ENCODE measurements at regions not wholly inside any gene's neighbourhood (a gene's known extent, or its start where the extent isn't known, plus 50 kb on each side); places are given as distances from the start of the nearest gene placed in this dataset.

DNA sequence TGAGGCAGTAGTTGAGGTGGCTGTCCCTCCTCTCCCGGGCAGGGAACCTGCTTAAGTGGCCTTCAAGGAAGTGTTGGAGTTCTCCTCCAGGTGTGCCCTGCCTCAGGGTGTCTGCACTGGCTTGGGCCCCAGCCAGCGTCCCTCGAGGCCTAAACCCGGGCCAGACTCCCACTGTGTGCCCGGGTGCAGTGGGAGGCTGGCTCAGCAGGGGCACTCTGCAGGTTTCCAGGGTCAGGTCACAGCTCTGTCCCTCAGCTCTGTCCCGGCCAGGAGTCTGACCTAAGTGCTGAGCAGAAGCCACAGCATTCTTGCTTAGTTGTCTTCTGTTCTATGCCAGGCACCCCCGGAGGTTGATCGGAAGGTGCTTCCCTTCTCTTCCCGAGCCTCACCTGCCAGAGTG lies 69.0 kb upstream of the OTOS start:
- no peak for DNase-seq (ENCODE audit: low read depth)

DNA sequence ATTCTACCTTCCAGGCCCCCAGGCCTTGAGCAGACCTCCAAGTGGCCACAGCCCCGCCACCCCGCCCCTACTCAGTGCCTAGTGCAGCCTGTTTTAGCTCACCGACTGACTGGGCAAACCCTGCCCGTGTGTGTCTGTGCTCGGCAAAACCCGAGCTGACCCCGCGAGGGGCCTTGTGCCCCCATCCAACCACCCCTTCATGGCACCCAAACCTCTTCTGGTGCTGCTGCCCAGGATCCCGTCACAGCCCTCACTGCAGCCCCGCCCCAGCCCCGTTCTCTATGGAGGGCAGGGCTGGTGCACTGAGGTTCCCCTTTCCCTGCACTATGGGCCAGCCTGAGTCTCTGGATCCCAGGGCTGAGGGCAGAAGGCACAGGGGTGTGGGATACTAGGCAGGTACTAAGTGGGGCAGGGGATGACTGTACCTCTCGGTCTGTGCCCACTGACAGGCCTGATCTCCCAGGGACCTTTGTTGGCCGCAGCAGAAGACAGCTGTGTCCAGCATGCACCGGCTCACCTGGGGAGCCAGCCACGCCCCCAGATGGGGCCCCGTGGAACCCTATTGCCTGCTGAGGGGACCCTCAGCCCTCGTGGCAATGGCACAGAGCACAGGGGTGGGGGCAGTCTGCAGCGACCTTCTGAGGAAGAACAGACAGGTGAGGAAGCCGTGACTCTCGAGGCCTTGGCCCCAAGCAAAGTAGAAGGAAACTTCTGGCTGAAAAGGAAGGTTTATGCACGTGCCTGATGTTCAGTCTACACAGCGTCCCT lies 69.9 kb upstream of the OTOS start:
- DNase-seq (ENCODE audit: low read depth), result no peak

DNA sequence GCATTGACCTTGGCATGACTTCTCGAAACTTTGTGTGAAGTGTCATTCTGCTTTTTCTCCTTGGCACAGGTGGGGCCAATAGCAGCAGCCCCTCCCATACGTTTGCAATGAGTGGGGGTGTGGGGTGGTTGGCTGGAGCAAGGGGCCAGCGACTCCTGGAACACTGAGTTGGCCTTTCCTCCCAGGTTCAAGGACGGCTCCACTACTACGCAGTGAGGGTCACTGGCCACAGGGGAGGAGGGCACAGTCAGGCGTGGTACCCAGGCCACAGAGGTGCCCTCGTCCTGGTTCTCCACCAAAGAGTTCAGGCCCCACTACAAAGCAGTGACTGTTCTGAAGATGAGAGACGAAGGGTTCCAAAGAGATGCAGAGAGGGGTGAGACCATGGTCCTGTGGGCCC lies 70.6 kb upstream of the OTOS start:
- no peak for DNase-seq (ENCODE audit: low read depth)

DNA sequence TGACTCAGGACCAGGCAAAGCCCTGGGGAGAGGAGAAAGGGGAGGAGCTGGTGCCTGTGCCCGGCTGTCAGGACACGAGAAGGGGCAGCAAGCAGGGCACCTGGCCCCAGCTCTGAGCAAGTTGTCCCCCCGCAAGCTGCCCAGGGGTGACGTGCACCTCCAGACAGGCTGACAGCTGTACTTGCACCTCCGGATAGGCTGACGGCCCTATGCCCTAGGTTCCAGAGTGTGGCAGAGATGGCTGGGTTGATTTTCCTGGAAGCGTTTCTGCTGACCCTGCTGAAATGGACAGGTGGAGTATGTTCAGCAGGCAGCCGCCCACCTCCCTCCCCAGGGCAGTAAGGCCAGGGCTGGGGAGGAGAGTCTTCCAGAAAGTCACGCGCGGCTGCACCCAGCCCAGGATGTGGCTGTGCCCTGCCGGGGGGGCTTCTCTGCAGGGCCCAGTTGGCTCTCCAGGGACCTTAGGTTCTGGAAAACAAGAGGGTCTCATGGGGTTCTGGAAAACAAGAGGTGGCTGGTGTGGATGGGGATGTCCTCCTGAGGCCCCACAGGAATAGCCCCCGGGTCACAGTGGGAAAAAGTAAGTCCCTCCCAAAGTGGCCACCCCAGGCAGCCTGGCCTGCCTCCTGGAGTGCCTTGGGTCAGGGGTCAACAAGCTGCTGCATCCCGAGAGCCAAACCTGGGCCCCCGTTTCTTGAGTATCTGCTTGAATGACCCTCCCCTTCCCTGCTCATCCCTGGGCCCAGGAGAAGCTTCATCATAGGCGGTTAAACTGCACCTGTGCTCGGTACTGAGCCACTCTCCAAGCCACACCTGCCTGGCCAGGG lies 71.4 kb upstream of the OTOS start:
- DNase-seq (ENCODE audit: low read depth), result no peak

DNA sequence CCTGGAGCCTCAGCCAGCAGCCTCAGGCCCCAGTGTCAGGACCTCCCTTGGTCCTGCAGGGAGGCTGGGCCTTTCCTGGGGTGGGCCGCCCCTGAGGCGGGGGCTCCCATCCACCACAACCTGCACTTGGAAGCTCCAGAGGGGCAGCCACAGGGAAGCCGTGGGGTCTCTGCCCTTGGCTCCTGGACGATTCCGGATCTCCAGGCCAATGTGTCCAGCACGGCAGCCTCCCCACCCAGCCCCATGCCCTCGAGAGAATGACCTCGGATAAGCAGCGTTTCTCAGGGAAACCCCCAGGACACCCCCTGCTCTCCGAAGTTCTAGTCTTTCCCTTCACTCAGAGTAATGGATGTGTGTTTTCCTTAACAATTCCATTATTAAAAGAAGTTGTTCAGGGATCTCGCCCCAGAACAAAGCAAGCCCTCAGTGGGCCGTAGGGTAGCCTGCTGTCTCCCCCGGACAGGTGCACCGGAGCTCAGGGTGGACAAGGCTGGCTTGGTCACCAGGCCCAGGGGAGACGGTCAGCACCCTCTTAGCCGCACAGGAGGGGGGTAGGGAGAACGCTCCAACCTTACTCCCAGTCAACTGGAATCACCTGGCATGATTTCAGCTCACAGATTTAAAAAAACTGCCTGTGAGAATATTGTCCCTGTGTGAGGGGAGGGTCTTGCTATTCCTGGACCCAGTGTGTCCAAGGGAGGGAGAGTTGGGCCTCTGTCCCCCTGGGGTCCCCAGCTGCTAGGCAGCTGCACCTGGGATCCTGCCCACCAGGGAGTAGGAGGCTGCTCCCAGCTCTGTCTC lies 72.2 kb upstream of the OTOS start:
- no peak for DNase-seq (ENCODE audit: low read depth)

DNA sequence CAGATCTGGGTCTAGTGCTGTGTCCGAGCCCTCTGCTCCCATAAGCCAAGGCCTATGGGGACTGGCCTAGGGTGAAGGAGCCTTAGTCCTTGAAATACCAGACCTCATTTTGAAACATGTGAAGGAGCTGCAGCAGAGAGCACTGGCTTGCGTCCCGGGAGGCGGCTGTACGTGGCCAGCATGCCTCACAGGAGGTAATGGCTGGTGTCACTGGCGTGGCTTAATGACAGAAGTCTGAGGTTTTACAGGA lies 72.7 kb upstream of the OTOS start:
- no peak for DNase-seq (ENCODE audit: low read depth)

DNA sequence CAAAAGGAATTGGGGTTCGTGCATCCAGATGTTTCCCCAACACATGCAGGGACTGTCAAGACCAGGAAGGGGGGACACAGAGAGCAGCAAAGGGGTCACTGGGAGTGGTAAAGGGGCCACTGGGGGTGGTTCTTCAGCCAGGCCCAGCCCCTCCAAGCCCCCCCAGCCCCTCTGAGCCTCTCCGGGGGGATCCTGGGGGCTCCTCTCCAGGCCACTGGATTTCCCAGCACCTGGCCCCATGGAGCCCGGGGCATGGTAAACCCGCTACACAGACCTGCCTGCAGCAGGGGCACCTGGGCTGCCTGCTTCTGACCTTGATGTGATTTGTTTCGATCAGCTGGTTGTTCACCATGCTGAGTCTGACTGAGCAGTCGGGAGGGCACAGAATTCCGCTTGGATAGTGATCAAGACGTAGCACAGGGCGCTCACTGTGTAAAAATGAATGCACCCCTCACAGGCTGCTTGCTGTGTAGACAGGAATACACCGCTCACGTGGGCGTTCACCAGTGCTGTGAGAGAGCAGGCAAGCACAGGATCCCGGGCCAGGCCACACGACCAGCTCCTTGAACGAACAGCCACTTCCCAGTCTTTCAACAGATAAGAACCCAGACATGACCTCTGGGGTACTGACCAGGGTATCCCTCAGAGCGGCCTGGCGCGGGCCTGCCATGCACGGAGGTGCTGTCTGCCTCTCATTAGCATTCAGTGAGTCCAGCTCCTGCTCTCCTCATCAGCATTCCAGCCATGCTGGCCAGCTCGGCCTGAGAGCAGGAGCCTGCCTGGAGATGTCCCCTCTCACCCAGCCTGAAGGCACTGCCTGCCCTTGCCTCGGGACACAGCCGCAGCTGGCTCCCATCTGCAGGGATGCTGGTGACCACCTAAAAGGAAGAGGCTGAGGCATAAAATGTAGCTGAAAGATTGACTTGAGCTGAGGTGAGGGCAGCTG lies 73.3 kb upstream of the OTOS start:
- DNase-seq (ENCODE audit: low read depth), result no peak

DNA sequence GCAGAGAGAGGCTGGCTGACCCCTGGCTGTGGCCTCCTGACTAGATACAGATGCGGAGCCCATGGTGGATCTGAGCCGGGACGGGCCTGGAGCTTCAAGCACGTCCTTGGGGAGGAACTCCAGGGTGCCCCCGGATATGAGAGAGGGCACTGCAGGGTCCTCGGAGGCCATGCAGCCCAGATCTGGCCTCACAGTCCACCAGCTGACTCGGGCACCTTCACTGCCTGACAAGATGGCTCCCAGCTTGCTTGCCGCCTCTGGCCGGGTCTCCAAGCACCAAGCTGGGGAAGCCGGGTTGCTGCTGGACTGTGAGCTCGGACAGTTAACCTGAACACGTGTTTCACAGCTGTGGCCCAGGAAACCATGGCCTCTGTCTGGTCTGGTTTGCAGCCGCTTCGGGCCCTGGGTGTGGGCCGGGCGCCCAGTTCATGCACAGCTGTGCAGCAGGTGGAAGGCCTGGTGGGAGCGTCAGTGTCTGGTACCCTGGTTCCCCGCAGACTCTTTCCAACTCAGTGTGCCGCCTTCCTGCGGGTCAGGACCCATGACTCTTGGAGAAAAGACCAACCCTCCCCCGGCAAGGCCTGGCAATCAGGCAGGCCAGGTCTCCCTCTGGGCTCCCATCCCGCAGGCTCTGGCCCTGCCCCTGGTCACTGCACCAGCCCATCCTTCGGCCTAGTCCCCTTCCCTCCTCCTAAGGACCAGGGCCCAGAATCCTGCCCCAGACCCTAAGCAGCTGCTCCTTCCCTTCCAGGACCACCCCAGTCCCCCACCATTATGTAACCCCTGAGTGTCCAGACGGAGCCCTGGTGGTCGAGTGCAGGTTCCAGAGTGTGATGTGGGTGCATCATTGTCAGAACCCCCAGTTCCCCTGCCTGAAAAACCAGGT lies 74.6 kb upstream of the OTOS start:
- no peak for DNase-seq (ENCODE audit: low read depth)

DNA sequence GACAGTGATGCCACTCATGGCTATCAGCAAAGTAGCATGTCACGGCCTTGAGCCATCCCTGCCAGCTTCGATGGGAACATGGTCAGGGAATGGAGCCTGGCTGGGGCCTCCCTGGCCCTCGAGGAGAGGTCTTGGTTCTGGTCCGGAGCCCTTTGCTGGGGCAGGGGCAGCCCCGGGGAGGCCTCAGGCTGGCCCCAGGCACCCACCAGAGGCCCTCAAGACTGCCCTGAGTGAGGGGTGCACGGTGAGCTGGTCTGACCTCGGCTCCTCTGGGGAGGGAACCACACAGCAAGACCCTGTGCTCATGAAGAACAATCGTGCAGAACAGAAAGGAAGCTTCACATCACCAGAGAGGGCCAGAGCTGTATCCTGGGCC lies 75.2 kb upstream of the OTOS start:
- no peak for DNase-seq (ENCODE audit: low read depth)

DNA sequence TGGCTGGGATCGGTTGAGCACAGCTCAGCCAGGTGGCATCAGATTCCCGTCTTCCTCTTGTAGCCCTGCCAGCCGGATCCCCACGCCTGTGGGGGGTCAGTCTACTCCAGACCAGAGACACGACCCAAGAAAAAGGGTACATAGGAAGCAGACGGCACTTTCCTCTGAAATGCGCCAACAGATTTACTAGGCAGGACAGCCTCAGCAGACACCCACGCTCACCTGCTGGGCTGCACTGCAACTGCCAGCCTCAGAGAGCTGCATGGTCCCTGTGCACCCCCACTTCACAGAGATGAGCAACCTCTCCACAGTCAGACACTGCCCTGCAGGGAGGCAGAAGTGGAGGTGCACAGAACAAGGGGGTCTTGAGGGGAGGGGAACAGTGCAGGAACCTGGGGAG lies 75.7 kb upstream of the OTOS start:
- DNase-seq (ENCODE audit: low read depth), result no peak

DNA sequence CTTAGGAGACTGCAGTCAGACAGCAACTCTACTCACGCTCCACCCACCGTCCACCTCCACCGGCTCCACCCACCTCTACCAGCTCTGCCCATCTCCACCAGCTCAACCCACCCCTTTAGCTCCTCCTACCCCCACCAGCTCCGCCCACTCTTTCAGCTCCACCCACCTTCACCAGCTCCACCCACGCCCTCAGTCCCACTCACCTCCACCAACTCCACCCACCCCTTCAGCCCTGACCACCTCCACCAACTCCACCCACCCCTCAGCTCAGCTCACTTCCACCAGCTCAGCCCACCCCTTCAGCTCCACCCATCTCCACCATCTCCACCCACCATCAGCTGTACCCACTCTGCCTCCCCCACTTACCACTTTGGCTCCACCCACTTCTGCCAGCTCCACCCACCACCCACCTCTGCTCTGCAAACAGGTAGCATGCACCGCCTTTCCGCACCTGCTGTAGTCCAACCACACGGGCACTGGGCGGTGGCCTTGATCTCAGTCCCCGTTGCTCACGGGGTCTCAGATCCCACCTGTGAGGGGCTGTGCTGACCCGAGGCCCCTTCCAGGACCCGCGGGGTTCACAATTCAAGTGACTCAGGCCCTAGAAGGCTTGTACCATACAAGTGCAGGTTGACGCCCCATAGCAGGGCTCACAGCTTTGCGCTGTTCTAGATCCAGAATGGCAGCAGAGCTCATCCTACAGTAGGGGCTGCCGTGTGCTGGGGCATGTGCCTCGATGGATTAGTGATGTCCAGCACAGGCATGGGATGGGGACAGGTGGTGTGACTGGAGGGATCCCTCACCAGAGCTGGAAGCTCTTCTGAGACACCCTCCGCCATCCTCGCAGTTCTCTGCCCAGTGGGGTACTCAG lies 77.2 kb upstream of the OTOS start:
- no peak for DNase-seq (ENCODE audit: low read depth)

DNA sequence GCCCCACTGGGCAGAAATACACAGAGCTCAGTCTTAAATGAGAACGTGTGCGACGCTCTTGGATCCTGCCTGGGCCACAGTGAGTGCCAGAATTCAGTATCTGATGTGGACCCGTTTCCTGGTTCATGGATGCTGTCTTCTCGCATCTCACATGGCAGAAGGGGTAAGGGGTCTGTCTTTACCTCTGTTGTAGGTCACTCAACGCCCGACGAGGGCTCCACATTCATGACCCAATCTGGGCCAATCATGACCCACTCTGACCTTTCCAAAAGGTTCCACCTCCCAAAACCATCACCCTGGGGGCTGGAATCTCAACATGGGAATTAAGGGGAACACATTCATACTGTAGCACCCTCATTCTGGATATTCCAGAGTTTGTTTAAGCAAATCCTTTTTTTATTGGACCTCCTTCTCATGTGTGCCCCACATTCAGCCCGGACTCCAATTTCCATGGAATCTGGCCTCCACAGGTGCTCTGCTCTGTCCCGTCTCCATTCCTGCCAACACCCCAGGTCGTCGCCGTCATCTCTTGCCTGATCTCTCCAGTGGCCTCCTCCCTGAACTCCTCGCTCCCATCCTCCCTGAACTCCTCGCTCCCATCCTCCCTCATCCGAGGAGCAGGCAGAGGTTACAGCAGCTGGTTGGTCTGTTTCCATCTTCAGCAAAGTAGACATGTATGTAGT lies 78.9 kb upstream of the OTOS start:
- no peak for DNase-seq (ENCODE audit: low read depth)

DNA sequence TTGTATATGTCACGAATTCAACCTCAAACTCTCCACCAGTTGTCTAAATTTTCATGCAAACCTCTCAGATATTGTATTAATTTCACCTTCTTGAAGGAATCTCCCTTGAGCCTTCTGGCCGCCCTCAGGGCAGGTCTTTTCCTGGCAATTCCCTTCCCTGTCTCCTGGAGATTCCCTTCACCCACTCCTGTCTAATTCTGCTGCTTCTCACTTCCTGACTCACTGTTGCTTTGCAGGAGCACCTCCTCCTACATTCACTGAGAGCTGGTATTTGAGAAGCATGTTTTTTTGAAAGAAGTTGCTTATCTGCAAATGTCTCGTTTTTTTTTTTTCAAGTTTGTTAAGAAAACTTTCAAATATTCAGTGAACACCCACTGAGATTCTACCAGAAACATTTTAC lies 79.9 kb upstream of the OTOS start:
- no peak for DNase-seq (ENCODE audit: low read depth)

DNA sequence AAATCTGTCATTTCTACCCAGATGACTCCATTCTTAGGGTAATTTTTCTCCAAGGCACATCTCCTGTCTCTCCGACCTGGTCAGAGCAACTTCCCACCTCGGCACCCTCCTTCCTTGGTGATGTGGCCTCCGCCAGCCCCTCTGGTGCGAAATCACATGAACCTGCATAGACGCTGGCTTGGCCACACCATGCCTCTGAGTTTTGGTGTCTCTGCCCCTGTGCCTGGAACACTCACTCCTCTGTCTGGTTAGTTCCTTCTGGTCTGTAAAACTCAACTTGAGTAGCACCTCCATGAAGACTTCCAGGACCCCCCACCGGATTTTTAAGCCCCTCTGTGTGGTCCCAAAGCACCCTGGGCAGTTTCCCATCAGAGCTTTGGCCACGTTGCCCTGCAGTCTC lies 83.2 kb upstream of the OTOS start:
- no peak for DNase-seq (ENCODE audit: low read depth)

DNA sequence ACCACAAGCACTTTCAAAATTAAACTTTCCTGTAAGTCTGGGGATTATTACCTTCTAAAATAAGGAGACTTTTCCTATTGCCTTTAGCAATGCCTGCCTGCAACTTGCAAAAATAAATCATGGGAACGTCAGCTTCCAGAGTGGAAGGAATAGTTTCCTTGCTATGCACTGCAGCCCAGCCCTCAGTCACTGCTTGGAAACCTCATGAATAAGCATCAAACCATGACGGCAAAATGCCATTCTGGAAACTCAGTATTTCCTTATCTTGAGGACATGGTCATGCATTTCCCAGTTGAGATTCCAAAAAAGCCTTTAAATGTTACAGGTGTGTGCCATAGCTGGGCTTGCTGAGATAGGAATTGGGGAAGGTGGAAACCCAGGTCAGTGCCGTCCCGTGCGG lies 84.2 kb upstream of the OTOS start:
- DNase-seq (ENCODE audit: low read depth), result no peak

DNA sequence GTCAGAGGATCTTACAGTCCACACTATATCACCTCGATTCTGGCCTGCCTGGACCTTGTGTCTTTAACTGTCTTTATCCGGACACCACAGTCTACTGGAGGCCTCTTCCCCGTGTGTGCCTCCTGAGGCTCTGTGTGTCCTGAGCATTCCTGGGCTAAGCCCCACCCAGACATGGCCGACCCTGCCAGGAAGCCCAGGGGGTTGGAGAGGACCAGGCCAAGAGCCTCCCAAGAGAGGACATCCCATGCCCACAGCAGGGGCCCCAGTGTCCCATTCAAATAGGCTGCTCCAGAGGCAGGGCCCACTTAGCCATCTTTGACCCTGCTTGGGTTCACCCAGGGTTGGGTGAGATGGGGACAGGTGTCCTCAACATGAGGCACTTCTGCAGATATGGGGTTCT lies 84.7 kb upstream of the OTOS start:
- no peak for DNase-seq (ENCODE audit: low read depth)

DNA sequence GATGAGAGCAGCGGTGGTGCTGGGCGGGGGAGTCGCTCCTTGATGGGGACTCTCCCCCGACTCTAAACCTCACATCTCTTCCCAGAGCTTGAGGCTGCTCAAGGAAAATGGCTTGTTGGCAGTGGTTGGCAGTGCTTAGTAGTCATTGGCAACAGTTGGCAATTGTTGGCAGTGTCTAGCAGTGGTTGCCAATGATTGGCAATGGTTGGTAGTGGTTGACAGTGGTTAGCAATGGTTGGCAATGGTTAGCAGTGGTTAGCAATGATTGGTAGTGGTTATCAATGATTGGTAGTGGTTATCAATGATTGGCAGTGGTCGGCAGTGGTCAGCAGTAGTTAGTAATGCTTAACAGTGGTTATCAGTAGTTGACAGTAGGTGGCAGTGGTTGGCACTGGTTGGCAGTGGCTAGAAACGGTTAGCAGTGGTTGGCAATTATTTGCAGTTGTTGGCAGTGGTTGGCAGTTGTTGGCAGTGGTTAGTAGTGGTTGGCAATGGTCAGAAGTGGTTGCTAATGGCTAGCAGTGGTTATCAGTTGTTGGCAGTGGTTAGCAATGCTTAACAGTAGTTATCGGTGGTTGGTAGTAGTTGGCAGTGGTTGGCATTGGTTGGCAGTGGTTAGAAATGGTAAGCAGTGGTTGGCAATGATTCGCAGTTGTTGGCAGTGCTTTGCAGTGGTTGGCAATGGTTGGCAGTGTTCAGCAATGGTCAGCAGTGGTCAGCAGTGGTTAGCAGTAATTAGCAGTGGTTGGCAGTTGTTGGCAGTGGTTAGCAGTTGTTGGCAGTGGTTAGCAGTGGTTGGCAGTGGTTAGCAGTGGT lies 85.4 kb upstream of the OTOS start:
- DNase-seq (ENCODE audit: low read depth), result no peak

DNA sequence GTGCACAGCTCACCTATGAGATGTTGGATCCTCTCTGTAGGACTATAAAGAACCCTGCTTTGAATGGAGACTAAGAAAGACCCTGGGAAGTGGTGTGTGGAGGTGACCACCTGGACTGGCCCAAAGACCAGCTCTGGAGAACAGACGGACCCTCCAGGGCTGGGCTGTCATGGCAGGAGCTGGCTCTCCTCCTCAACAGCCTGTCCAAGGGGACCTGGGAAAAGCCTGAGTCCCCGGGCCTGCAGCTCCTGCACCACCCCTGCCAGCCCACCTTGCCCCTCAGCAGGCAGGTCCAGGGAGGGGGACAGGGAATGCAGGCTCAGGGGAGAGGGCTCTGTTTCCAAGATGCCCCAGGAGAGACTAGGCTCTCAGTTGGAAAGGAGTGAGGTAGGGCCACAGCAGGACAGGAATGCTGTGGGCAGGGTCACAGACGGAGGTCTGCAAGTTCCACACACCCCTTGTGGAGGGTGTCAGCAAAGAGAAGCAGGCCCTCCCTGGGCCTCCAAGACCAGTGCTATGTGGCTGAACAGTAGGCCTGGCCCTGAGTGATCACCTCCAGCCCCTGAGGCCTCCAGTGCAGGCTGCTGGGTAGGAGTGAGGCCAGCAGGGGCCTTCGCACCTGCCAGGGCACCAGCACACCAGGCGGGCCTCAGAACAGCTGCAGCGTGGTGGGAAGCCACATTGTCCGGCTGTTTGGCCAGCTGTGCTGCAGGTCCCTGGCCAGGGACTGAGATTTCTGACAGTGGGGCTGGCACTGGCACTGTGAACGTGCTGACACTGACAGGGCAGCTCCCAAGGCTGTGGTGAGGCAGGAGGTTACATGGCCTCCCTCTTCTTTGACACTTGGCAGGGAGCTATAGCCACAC lies 86.4 kb upstream of the OTOS start:
- DNase-seq (ENCODE audit: low read depth), result no peak

Data from activated T-cell treated with anti-CD3 and anti-CD28 coated beads for 1 hour (primary cell).